ENCODE measurements at regions not wholly inside any gene's neighbourhood (a gene's known extent, or its start where the extent isn't known, plus 50 kb on each side); places are given as distances from the start of the nearest gene placed in this dataset.
"Not testable (repeated sequence)": the region's sequence is repeated elsewhere in the genome, so short reads cannot be mapped to it uniquely, and the experiment has no call there.

DNA sequence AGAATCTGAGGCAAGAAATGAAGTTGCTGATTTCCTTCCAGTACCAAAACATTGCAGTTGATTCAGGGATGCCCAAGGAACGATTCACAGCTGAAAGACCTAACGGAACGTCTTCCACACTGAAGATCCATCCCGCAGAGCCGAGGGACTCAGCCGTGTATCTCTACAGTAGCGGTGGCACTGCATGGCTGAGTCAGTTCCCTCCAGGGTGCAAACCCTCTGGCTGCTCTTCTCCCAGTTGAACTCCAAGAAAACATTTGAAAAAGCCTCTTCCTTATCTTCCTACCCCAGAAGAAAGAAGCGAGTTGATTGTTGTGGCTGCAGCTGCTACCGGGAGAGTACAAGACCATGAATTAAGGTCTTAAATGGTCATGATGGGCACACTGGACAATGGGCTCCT is 147.1 kb upstream of the PRSS1 start:
- DNase-seq, result no peak

DNA sequence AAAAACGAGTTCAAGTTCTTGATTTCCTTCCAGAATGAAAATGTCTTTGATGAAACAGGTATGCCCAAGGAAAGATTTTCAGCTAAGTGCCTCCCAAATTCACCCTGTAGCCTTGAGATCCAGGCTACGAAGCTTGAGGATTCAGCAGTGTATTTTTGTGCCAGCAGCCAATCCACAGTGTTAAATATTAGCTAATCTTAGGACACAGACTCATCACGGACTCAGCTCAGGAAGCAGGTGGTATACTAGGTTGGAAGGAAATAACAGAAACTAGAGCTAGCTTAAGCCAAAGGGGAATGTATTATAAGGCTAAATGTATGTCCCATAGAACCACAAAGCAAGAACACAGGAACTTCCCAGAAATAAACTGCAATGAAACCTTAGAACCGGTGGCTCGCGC is 151.0 kb upstream of the PRSS1 start:
- no peak for DNase-seq

DNA sequence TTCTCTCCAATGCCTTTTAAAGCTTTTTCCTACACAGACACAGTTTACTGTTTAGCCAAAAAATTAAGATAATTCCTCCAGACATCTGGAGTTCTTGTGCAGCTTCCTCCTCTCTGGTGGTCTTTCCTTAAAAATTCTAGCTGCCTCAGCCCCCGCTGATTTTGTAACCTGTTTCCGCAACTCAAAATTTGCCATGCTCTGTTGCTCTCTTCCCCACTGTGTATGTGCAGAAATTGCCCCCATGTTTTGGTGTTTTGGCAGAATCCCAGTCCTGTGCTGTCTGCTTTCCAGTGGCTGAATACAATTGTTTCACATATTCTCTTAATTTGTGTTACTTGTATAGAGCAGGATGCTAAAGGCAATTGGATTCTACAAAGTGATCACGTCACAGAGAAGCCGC is 151.7 kb upstream of the PRSS1 start:
- no peak for DNase-seq

DNA sequence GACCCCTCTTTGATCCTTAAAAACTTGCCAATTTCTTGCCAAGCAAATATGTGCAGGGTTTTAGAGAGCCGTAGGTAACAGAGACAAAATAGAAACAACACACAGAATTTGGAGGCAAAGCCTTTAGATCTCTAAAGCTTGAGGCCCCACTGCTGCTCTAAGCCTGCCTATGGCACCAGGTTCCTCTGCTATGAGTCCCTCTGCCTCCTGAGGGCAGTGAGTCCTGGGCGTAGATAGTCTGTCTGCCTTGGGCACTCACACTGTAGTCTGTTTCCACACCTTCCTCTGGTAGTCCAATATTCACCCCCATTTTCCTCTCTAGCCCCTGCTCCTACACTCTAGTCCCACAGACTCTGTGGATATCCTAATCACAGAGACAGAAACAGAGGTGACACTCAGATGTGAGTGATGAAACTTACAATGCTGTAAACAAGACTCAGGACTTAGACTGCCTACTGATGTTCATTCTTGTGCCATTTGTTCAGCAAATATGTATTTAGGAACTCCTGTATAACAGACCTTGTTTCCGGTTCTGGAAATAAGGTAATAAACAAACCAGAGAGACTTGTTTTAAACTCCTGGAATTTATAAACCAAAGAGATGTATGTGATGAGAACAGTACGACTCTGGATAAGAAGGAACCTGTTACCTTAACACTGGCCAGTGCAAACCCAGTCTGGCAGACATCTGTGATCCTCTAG is 153.3 kb upstream of the PRSS1 start:
- DNase-seq, result no peak

DNA sequence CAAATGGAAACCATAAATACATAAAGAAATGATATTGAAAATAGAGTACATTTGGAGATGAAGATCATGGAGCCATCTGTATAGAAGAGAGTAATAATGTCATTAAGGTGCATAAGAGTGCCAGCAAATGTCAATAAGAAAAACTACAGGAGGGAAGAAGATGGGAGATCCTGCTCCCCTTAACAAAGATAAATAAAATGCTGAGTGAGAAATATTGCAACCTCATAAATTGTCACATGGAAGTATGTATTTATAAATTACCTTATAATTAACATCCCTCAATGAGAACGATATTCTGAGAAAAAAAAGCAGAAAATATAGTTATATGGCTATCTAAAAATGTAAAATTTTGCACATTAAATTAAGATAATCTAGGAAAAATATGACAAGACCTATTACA is 155.2 kb upstream of the PRSS1 start:
- DNase-seq, result no peak

DNA sequence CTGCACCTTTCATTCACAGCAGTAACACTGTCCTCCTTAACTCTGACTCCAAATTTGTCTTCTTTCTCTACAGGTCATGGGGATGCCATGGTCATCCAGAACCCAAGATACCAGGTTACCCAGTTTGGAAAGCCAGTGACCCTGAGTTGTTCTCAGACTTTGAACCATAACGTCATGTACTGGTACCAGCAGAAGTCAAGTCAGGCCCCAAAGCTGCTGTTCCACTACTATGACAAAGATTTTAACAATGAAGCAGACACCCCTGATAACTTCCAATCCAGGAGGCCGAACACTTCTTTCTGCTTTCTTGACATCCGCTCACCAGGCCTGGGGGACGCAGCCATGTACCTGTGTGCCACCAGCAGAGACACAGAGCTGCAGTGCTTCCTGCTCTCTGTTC is 156.2 kb upstream of the PRSS1 start:
- no peak for DNase-seq

DNA sequence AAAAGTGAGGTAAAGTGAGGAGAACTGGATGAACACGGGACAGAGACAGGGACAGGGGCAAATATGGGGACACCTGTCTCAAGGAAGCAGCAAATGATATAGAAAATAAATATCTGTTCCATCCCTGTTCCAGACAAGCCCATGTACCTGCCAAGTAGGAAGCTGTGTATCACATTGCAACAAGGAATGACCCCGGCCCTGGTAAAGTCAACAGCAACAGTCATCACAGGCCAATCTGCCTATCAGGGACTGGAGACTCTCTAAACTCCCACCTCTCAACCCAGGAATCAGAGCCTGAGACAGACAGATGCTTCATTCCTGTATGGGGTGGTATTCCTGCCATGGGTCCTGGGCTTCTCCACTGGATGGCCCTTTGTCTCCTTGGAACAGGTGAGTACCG is 156.6 kb upstream of the PRSS1 start:
- DNase-seq, result no peak

DNA sequence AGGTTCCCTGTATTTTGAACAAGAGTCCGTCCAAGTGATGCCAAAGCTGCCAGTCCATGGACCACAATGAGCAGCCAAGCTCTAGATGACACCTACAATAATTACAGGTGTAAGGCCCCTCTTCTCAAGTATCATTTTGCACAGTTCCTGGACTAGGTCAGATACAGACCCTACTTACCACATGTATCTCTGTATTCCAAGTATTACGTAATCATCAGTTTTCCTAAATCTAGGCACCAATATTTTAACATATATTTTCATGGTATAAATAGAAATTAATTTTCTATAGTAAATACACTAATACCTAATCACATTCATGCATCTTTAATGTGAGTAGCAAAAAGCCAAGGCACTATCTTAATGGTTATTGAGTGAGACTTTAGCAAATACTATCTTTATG is 157.0 kb upstream of the PRSS1 start:
- no peak for DNase-seq

DNA sequence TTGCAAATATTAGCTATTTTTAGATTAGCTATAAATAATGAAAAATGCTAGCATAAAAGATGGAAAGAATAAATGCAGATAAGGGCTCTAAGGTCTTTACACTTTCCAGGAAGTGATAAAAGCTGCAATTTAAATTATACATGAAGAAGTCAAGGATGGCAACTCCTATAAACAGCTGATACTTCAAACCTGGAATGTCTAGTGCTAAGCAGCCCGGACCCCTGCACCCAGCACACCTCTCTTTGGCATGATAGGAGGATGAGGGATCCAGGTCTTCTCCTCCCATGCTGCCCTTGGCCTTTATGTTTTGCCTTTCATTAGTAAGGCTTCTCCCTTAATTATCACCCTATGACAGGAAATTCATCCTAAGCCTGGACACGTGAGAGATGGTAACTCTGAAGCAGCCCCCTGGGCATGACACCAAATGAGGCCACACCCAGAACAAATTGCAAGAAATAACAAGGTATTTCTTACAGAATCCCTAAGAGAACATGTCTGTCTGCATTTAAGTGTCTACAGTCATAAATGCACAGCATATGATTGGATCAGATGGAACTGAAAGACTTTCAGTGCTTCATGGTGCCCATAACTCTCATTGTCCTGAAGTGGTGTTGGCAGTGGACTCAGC is 158.3 kb upstream of the PRSS1 start:
- no peak for DNase-seq

DNA sequence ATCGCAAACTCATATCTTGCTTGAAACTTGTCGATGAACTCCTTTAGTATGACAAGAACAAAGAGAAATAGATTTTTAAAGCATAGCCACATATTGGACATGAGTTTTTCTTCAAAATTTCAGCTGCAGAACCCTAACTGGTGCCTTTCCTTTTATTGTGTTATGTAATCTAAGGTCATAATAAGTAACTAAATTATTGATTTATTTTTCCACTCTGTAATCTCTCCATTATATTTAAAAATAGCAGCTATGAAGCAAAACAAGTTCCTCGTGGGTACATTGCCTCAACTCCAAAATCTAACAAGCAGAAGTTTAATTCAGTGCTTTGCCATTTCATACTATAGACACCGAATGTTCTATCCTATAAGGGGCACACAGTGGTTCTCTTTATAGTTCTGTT is 159.2 kb upstream of the PRSS1 start:
- DNase-seq, result no peak

DNA sequence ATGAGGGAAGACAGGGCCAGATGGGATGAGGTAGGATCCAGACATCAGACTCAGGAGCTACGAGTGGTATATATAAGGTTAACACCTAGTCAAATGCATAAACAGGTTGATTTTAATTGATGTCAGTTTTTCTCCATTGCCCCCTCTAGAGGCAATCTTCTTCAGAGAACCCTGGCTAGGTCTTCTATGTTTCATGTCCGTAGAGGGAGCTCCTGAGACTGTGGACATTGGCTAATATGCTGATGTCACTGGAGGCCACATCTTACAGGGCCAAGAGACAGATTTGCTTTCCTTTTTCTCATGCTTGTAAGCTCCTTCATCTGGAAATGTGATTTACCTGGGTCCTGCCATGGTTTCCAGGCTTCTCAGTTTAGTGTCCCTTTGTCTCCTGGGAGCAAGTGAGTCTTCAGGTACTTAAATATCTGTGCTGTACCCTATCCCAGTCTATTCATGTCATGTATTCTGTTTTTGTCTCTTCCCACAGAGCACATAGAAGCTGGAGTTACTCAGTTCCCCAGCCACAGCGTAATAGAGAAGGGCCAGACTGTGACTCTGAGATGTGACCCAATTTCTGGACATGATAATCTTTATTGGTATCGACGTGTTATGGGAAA is 161.6 kb upstream of the PRSS1 start:
- DNase-seq, result peak; percentile 32

DNA sequence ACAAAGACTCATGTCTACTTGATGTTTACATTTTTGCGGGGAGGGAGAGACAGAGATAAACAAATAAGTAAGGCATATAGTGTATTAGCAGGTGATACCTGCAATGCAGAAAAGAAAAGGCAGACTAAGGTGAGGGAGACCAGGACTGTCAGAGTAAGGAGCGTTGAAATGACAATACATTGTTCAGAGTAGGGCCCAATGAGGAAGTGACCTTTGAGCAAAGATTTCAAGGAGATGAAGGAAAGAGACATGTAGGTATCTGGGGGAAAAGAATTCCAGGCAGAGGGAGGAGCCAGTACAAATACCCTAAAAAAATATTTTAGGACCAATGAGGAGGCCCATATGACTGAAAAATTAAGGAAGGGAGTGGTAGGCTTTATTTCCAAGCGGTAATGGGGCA is 162.7 kb upstream of the PRSS1 start:
- DNase-seq, result no peak

DNA sequence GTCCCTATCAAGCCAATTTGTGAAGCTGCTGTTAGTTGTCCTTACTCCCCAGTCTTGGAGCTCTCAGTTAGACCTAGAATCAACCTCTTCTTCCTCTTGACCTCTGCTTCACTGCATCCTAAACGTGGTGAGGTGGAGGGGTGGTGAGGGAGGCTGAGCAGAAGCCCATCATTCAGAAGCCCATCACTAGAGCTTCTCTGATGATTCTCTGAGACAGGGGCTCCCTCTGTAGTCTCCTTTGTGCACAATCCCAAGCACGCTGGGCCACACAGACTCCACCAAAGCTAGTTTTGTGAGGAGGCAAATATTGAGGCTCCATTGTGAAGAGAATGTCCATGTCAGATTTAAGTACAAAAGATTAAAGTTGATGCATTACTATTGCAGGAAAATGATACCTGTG is 163.8 kb upstream of the PRSS1 start:
- DNase-seq, result no peak

DNA sequence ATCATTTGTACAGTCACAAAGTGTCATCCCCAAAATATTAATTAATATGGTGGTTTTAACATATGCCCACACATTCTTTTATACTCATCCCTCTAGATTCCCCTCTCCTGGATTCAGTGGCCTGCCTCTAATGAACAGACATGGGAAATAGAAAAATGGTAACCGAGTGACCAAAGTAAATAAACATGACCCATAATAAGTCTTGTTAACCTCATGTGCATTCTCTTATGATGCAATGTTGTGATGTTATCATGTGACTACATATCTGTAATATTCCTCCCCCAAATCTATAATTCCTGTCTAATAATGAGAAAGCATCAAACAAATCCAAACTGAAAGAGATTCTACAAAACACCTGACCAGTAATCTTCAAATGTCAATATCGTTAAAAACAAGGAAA is 164.5 kb upstream of the PRSS1 start:
- DNase-seq, result no peak

DNA sequence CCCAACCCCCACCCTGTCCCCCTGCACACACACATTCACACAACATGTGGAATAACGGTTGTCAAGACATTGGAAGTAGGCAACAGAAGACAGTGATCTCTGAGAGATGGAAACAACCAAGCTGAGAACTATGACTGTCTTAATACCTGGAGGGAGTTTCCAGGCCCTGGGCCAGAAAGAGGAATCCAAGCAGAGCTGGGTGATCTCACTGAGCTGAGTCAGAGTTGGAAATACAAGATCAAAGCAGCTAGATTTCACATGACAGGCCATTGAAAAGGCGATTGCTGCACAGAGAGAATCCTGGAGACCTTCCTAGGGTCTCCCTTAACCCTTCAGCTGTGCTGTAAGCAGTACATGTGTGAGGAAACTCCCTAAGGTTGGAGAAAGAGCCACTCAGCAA is 165.8 kb upstream of the PRSS1 start:
- DNase-seq, result peak; percentile 58

DNA sequence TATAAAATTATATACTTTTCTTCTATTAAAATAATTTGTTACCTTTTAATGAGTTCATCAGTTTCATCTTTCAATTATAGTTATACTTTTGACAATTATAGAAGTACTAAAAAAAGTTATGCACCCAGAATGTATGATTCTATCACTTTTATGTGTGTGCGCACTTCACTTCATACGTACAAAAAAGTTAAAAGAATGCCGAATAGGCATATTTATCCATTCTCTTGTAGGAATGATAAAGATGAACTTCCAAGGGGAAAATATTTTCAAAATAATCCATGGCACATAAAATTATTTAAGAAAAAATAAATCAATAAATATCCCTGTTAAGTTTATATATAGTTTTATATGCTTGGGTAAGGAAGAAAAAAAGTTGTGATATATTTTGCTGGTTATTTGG is 166.9 kb upstream of the PRSS1 start:
- DNase-seq, result no peak

DNA sequence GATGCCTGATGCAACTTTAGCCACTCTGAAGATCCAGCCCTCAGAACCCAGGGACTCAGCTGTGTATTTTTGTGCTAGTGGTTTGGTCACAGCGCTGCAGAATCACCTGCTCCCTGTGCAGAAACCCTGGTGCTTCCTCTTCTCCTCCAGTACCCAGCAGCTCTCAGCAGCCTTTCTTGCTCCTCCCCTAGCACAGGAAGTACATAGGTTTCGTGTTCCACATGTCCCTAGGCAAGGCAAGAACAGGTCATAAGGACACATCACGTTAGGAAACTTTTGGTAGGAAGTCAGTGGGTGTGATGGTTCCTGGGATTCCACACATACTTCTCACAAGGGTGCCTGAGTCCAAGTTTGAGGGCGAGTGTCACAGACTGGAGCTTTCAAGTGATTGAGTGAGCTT is 167.9 kb upstream of the PRSS1 start:
- DNase-seq, result peak; percentile 28

DNA sequence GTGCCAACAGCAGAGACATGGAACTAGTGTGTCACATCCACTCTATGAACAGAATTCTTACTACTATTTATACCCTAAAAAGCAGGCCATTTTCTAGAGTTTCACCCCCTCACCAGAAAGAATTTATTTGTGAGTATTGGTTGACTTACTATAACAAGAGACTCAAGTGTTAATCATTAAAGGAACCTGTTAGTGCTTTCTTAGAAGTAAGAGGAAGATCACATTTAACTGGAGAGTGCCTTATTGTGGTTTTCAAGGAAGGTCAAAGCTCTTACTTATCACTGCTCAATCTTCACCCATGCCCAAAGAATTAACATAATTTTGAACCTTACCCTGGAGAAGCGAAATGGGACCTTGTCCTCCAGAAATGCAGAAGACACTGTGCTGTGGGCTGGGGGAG is 169.3 kb upstream of the PRSS1 start:
- DNase-seq, result no peak

DNA sequence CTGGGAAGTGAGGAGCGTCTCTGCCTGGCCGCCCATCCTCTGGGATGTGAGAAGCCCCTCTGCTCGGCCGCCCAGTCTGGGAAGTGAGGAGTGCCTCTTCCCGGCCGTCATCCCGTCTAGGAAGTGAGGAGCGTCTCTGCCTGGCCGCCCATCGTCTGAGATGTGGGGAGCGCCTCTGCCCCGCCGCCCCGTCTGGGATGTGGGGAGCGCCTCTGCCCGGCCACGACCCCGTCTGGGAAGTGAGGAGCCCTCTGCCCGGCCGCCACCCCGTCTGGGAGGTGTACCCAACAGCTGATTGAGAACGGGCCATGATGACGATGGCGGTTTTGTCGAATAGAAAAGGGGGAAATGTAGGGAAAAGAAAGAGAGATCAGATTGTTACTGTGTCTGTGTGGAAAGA is 173.9 kb upstream of the PRSS1 start:
- not testable (repeated sequence) for DNase-seq

DNA sequence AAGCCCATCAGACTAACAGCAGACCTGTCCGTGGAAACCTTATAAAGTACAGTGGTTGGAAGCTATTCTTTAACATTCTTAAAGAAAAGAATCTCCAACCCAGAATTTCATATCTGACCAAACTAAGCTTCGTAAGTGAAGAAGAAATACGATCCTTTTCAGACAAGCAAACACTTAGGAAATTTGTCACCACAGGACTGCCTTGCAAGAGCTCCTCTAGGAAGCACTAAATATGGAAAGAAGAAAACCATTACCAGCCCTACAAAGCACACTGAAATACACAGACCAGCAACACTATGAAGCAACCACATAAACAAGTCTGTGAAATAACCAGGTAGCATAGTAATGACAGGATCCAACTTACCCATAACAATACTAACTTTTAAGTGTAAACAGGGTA is 177.7 kb upstream of the PRSS1 start:
- DNase-seq, result no peak

DNA sequence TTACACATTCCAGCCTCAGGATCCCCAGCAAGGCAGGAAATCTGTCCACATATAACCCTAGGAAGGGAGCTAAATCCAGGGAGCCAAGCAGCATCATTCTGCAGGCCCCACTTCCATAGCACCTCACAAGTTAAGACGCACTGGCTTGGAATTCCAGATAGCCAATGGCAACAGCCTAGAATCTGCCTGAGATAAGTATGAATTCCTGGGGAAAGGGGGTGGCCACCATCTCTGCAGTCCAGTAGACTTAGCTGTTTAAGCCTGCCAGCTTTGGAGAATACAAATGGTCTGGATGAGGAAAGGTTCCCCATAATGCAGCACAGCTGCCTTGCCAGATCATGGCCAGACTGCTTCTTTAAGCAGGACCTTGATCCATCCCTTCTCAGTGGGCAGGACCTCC is 179.4 kb upstream of the PRSS1 start:
- DNase-seq, result no peak

DNA sequence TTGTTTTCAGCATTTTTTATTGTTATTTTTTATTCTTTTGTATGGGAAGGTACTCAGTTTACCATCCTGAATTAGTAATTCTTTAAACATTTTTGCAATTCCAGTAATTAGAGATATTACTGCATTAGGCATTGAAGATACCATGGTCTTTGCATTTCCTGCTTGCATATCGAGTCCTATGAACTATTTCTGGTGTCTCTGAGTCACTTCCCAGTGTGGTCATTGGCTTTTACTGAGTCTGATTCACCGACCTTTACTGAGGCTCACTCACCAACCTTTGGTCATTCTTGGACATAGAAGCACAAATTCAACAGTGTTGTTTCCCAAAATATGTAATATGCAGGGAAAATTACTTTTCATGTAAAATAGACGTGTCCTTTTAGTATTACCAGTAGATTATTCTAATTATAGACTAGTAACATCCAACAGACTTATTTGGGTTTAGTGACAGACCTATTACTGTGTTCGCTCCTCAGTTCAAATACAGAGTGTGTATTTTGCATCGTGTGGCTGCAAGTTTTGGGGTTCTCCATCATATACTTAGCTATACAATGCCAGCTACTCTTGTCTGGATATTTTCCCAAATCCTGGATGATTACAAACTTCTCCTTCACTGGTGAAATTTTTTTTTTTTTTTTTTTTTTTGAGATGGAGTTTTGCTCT is 180.7 kb upstream of the PRSS1 start:
- no peak for DNase-seq

DNA sequence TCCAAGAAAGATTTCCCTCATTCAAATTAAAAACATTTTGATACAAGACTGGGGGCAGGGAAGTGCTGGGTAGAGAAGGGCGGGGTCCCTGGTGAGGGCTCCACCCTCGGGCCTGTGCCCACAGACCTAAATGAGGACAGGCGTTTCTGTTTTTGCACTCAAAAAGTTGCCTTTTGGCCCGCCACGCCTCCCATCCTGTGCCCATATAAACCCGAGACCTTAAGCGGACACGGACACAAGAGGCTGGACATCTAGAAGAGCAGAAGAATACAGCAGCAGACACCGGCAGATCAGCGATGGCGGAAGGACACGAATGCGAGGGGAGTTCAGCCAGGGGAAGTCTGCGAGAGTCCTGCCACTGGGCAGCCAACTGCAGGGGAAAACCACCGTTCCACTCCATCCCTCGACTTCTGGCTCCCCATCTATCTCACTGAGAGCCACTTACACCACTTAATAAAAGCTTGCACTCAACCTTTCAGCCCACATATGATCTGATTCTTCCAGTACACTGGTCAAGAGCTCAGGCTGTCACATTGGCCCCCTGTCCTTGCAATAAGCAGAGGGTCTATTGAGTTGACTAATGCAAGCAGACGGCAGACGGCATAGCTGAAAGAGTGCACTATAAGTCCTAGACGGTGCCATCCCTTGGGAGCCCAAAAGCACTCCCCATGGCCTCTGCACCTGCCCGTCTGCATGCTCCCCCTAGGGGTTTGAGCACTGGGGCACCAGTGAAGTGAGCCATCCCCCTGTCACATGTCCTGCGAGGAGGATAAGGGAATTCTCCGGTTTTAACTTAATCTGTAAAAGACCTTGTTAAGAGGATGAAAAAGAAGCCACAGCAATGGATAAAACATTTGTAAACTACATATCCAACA is 181.8 kb upstream of the PRSS1 start:
- no peak for DNase-seq
